Left lung (tissue), 4 donors: ENCODE measurements at regions not wholly inside any gene's neighbourhood (a gene's known extent, or its start where the extent isn't known, plus 50 kb on each side); places are given as distances from the start of the nearest gene placed in this dataset.
A peak's percentile ranks its signal among the peaks of the same experiment; 100 is the strongest.
"Not testable (repeated sequence)": the region's sequence is repeated elsewhere in the genome, so short reads cannot be mapped to it uniquely, and the experiment has no call there.

Source experiments
- ATAC-seq: fragments of 200-7000 bp; cut with Tn5 transposase; one replicate; pipeline ENCODE4 v1.9.1; 2020; ENCODE audit warnings: moderate library complexity
- DNase-seq, 4 donors: peaks; one replicate each; pipeline ENCODE4 v3.0.0-alpha.2; 2013 to 2020
- H3K27ac ChIP-seq, 2 donors: fragments of 200-600 bp; sonication (generic) in 1 of 2; one replicate each; pipeline versions ENCODE4 v1.5.0 to v1.8.0; 2020 to 2021
- H3K27me3 ChIP-seq, 2 donors: fragments of 200-600 bp; sonication (generic) in 1 of 2; one replicate each; pipeline versions ENCODE4 v1.5.0 to v1.8.0; 2020 to 2021
- H3K36me3 ChIP-seq, 2 donors: fragments of 200-600 bp; sonication (generic) in 1 of 2; one replicate each; pipeline versions ENCODE4 v1.5.0 to v1.8.0; 2020 to 2021
- H3K4me1 ChIP-seq, 2 donors: fragments of 200-600 bp; one replicate each; pipeline ENCODE4 v1.8.0; 2021
- H3K4me3 ChIP-seq, 2 donors: fragments of 200-600 bp; sonication (generic) in 1 of 2; one replicate each; pipeline versions ENCODE4 v1.5.0 to v1.8.0; 2020 to 2021; ENCODE audit warnings: mild to moderate bottlenecking in 1 of 2
- H3K9me3 ChIP-seq, 2 donors: fragments of 200-600 bp; sonication (generic) in 1 of 2; one replicate each; pipeline versions ENCODE4 v1.5.0 to v1.8.0; 2020 to 2021
- intact Hi-C, 2 donors: fragments of 100-400 bp; cut with DNase I; formaldehyde crosslinking; loops; one replicate each; pipeline versions ENCODE4 v1.11.2 to v1.14.2; 2022
- TF ChIP-seq, protein P1 (sequence below), 2 donors: fragments of 200-600 bp; sonication (generic) in 1 of 2; IDR thresholded peaks; one replicate each; pipeline versions ENCODE4 v1.5.0 to v1.8.0; 2021; ENCODE audit warnings: antibody characterized with exemption in 2 of 2
- donor health status: DM: no; HTN: yes; CAD: no.
- donor health status: DM: no; HTN: no; CAD: no.

DNA sequence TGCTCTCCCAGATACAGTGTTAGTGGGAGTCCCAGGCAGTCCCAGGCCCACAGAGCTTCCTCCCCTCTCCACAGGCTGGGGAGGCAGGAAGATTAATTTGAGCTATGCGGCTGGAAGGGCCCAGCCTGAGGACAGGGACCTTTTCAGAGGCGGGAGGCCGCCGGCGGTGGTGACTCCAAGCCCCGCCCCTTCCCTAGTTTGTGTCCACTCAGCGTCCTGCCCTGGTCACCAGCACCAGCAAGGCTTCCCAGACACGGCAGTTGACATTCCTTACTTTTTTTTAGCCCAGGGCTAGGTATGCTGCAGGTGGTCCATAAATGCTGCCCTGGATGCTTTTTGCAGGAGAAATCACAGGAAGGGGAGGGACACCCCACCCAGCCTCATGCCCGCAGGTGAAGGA lies 67.7 kb upstream of the LRPAP1 start:
- no peak for ATAC-seq
- Histone ChIP-seq H3K9me3 (peaks cover 0 to 6% of the 10 kb centered on the region in 2 donors), H3K27me3 (peaks cover 0 to 52% of the 10 kb centered on the region in 2 donors), H3K27ac (no peak overlapping the region), H3K4me1 (no peaks in the 10 kb centered on the region), H3K4me3 (no peak overlapping the region), H3K36me3 (no peaks in the 10 kb centered on the region)
- DNase-seq = peak in 1 of 4 donors; percentile 48
- intact Hi-C loops = no loop called here
- TF ChIP-seq, protein P1, sequence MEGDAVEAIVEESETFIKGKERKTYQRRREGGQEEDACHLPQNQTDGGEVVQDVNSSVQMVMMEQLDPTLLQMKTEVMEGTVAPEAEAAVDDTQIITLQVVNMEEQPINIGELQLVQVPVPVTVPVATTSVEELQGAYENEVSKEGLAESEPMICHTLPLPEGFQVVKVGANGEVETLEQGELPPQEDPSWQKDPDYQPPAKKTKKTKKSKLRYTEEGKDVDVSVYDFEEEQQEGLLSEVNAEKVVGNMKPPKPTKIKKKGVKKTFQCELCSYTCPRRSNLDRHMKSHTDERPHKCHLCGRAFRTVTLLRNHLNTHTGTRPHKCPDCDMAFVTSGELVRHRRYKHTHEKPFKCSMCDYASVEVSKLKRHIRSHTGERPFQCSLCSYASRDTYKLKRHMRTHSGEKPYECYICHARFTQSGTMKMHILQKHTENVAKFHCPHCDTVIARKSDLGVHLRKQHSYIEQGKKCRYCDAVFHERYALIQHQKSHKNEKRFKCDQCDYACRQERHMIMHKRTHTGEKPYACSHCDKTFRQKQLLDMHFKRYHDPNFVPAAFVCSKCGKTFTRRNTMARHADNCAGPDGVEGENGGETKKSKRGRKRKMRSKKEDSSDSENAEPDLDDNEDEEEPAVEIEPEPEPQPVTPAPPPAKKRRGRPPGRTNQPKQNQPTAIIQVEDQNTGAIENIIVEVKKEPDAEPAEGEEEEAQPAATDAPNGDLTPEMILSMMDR (IDR thresholded peaks at IDR 0.05) = no peak

DNA sequence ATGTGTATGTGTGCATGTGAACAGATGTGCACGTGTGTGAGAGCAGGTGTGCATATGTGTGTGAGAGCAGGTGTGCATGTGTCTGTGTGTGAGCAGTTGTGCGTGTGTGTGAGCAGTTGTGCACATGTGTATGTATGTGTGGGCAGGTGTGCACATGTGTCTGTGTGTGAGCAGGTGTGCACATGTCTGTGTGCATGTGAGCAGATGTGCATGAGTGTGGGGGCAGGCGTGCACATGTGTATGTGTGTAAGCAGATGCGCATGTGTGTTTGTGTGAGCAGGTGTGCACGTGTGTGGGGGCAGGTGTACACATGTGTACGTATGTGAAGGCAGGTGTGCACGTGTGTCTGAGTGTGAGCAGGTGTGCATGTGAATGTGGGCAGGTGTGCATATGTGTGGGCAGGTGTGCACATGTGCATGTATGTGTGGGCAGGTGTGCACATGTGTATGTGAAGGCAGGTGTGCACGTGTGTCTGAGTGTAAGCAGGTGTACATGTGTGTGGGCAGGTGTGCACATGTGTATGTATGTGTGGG lies 66.5 kb upstream of the LRPAP1 start:
- Histone ChIP-seq H3K27ac (no peak overlapping the region), H3K9me3 (peaks cover 0 to 6% of the 10 kb centered on the region in 2 donors), H3K36me3 (no peaks in the 10 kb centered on the region), H3K27me3 (peaks cover 0 to 42% of the 10 kb centered on the region in 2 donors), H3K4me1 (no peaks in the 10 kb centered on the region), H3K4me3 (no peak overlapping the region)
- ATAC-seq (no peak), DNase-seq (no peak)
- intact Hi-C loops = no loop called here
- TF ChIP-seq, protein P1 (IDR thresholded peaks at IDR 0.05) = no peak

DNA sequence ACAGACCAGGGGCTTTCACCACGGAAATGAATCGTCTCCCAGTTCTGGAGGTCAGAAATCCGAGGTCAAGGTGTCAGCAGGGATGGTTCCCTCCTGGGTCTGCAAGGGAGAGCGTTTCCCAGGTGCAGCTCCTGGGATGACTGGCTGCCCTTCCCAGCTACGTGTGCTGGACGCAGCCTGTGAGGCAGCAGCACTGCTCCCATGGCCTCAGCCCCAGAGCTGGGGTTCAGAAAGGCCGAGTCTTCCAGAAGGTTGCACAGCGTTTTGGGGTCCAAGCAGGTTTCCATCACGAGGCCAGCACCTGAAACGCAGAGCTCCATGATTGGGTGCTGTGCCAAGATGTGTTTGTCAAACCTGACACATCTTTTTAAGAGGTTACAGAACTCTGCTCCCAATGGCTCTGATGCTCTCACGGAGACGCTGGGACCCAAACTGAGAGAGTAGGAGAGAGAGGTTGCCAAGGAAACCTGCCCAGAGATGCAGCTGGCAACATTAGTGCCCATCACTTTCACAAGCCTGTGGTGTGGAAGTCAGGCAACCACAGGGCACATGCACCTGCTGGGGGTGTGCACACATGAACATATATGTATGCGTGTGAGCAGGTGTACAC lies 65.8 kb upstream of the LRPAP1 start:
- DNase-seq, H3K4me1 ChIP-seq, H3K36me3 ChIP-seq, H3K4me3 ChIP-seq, H3K27ac ChIP-seq, ATAC-seq, H3K9me3 ChIP-seq, intact Hi-C loops: not testable (repeated sequence)
- peaks cover 0 to 40% of the 10 kb centered on the region in 2 donors for H3K27me3 ChIP-seq

DNA sequence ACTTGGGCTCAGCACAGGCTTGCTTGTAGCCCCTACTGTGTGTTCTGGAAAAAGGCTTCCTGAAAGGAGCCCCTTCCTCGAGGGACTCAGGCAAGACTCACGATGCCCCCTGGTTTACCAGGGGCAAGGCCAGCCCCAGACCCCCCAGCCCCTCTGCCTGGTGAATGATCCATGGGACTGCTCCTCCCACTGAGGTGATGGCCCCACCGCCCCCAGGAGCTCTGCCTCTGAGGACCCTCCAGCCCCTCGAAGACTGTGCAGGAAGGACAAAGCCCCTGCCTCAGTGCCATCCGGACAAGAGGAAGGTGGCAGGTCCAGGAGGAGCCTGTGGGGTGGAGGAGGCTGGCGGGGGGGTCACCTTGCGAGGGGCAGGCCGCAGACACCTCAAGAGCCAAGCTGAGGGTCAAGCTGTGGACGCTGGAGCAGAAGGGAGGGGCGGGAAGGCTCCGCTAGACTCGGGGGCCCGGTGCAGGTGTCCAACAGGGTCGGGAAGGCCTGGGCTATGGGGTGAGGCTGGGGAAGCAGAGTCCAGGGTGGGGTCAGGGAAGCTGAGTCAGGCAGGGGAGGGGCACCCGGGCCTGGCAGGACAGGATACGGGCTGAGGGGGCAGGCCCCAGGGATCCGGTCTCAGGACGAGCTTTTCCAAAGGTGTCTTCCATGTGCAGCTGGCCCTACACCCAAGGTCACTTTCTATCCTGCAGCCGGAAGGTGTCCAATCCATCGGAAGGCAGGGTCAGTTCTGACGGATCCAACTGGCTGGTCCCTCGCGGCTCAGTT lies 64.9 kb upstream of the LRPAP1 start:
- H3K36me3 ChIP-seq, H3K9me3 ChIP-seq, intact Hi-C loops, DNase-seq, H3K4me1 ChIP-seq, ATAC-seq, H3K27ac ChIP-seq, H3K4me3 ChIP-seq: not testable (repeated sequence)
- H3K27me3 ChIP-seq = peaks cover 0 to 36% of the 10 kb centered on the region in 2 donors

DNA sequence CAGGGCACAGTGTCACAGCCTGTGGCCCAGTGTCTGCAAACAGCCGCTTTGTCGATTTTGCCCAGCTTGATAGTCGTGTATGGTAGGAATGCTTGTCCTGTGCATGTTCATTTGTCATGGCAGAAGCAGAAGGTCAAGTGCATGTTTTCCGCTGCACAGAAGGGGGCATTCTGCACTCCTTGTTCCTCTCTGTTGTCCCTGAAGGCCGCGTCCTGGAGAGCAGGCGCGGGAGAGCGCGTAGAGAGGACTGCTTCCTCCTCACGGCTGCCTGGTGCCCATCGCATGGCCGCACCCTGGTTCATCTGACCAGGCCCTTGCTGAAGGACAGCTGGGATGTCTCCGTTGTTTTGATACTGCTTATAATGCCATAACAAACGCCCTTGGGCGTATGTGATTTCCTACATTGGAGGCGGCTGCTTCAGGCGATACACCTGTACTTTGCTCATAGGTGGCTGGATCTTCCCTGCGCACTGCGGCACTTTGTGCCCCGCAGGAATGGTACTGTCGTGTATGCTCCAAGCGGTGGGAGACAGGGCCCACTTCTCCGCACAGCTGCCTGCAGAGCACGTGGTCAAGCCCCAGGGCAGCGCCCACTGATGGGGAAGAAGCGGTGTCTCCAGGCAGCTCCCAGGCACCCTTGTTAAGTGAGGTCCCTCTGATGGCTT lies 63.5 kb upstream of the LRPAP1 start:
- H3K36me3 ChIP-seq, H3K9me3 ChIP-seq, H3K4me3 ChIP-seq, ATAC-seq, H3K4me1 ChIP-seq, intact Hi-C loops, H3K27ac ChIP-seq: not testable (repeated sequence)
- DNase-seq = peak in 1 of 4 donors; percentile 61
- H3K27me3 ChIP-seq = peaks cover 0 to 36% of the 10 kb centered on the region in 2 donors

DNA sequence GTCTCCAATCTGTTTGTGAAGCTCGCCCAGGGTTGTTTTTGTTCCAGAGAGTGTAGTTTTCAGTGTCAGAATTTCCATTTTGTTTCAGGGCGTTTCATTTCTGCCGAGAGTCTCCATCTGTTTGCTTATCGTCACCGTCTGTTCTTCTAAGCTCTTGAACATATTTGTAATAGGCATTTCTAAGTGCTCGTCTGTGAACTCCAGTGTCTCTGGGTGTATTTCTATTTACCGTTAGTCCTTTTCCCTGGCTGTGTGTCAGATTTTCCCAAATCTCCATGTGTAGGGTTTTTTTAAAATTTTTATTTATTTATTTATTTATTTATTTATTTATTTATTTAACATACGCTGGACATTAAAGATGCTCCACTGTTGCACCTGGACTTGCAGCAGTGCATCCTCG lies 62.5 kb upstream of the LRPAP1 start:
- peaks cover 0 to 36% of the 10 kb centered on the region in 2 donors for H3K27me3 ChIP-seq
- H3K4me3 ChIP-seq, intact Hi-C loops, H3K27ac ChIP-seq, H3K9me3 ChIP-seq, H3K4me1 ChIP-seq, H3K36me3 ChIP-seq, DNase-seq, ATAC-seq: not testable (repeated sequence)

DNA sequence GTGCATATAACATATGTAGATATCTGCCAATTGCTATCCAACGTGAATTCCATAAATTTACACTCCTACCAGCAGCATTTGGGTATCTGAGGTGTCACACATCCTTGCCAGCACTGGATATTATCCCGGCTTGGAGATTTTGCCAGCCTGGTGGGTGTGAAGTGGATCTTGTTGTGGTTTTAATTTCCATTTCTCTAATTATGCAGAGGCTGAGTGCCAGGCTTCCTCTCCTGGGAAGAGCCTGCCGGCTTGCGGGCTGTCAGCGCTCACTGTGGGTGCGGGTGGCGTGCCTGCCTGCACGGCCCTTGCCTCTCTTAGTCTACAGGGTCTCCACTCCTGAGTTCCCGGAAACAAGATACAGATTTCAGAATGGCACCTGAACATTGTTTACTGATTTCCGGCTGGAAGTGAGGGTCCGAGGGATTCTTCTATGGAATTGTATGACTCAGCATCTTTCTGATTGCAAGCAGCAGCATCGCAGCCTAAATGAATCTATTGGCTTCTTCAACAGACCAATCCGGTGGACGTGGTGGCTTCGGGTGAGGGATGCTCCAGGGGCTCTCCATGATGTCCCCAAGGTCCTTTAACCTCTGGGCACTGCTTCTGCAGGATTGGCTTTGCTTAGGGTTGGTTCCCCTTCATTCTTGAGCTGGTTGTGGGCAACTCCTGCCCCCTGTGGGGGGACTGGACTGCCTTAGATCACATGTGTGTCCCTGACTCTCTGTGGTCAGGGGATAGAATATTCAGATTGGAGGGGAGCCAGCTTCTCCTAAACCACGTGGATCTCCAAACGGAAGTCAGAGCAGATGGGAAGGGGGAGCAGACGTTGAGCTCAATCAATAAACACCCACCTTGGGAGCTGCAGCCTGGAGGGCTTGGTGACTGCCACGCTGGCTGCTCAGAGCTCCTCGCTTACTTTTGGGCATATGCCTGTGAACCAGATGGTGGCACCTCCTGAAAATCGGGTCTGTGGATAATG lies 58.0 kb upstream of the LRPAP1 start:
- H3K27ac ChIP-seq, H3K4me3 ChIP-seq, H3K27me3 ChIP-seq, H3K36me3 ChIP-seq, ATAC-seq, intact Hi-C loops, H3K9me3 ChIP-seq, H3K4me1 ChIP-seq: not testable (repeated sequence)
- DNase-seq = peak in 1 of 4 donors; percentile 54

DNA sequence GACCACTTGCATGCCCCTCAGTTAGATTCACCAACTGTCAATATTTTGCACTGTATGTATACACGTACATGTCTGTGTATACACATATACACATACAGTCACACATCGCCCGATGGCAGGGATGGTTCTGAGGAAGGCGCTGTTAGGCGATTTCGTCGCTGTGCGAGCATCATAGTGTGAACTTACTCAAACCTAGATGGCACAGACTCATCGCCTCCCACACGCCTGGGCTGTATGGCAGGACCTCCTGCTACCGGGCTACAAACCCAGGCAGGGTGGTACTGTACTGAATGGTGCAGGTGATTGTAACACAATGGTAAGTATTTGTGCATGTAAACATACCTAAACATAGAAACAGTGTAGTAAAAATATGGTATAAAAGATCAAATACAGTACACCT lies 57.2 kb upstream of the LRPAP1 start:
- H3K4me3 ChIP-seq, ATAC-seq, DNase-seq, H3K9me3 ChIP-seq, H3K36me3 ChIP-seq, H3K4me1 ChIP-seq, H3K27me3 ChIP-seq, H3K27ac ChIP-seq, intact Hi-C loops: not testable (repeated sequence)

DNA sequence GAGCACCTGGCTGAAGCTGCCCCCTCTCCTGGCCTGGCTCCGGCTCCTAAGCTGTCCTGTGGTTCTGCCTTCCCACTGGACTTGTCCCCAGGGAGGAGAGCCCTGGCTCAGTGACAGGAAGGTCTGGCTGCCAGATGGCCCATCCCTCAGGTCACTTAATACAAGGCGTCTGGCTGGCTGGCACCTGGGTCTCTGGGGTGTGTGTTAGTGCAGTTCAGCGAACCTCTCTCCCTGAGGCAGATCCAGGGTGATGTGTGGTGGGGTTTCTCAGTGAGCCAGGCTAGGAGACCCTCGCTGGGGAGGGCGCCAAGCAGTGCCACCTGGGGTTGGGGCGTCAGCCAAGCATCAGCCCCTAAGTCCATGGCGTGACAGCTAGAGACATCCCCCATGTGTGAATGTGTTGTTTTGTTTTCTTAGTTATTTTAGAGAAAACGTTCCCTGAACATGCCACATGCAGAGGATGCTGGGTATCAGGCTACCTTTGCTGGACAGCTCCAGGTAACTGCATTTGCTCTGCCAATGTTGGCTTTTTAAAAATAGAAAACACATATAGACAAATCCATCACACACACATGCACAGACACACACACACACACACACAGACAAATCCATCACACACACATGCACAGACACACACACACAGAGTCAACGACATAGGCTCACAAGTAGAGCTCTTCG lies 56.4 kb upstream of the LRPAP1 start:
- H3K27me3 ChIP-seq, intact Hi-C loops: not testable (repeated sequence)

More for the DNA sequence above, 56.4 kb upstream of the LRPAP1 start:
- peak in 1 of 4 donors; percentile 21 for DNase-seq
- H3K36me3 ChIP-seq, H3K4me3 ChIP-seq, H3K27ac ChIP-seq, H3K9me3 ChIP-seq, ATAC-seq, H3K4me1 ChIP-seq: not testable (repeated sequence)
